ENCODE measurements at regions not wholly inside any gene's neighbourhood (a gene's known extent, or its start where the extent isn't known, plus 50 kb on each side); places are given as distances from the start of the nearest gene placed in this dataset.

- H3K4me3 ChIP-seq (ENCODE audit: low read length), result no peak overlapping the region
- TF ChIP-seq, protein P1, sequence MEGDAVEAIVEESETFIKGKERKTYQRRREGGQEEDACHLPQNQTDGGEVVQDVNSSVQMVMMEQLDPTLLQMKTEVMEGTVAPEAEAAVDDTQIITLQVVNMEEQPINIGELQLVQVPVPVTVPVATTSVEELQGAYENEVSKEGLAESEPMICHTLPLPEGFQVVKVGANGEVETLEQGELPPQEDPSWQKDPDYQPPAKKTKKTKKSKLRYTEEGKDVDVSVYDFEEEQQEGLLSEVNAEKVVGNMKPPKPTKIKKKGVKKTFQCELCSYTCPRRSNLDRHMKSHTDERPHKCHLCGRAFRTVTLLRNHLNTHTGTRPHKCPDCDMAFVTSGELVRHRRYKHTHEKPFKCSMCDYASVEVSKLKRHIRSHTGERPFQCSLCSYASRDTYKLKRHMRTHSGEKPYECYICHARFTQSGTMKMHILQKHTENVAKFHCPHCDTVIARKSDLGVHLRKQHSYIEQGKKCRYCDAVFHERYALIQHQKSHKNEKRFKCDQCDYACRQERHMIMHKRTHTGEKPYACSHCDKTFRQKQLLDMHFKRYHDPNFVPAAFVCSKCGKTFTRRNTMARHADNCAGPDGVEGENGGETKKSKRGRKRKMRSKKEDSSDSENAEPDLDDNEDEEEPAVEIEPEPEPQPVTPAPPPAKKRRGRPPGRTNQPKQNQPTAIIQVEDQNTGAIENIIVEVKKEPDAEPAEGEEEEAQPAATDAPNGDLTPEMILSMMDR (IDR thresholded peaks at IDR 0.05; ENCODE audit: insufficient read depth, low read depth, low read length, missing control alignments), result no peak
- DNase-seq (ENCODE audit: low read depth), result peak; percentile 20
Measured at GRCh38 chr3:166362698-166363097, 525.5 kb upstream of the BCHE start.

GRCh38 chr3:166360720-166361119 lies 523.5 kb upstream of the BCHE start:
- TF ChIP-seq, protein P1 (IDR thresholded peaks at IDR 0.05; ENCODE audit: insufficient read depth, low read depth, low read length, missing control alignments), result no peak
- DNase-seq (ENCODE audit: low read depth), result no peak
- H3K4me3 ChIP-seq (ENCODE audit: low read length), result no peak overlapping the region

DNA sequence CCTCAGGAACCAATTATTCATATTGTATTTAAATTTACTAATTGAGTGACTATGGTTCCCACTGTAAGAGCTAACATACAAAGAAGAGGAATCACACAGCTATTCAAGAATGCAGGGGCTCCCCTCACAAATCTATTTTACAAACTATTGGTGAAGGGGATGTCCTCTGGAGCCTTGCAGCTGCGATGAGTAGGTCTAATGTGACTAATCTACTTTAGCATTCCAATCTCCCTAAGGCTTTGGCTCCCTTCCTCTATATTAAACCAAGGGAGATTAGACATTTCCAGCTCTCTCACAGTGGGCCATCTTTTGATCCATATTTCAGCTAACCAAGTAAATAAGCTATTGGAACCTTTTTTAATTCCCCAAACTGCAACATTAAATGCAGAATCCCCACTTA lies 514.2 kb upstream of the BCHE start:
- peak; percentile 19 for DNase-seq (ENCODE audit: low read depth)
- no peak overlapping the region for H3K4me3 ChIP-seq (ENCODE audit: low read length)
- TF ChIP-seq, protein P1 (IDR thresholded peaks at IDR 0.05; ENCODE audit: insufficient read depth, low read depth, low read length, missing control alignments), result no peak

GRCh38 chr3:166340604-166341266 lies 503.5 kb upstream of the BCHE start:
- no peak for DNase-seq (ENCODE audit: low read depth)
- TF ChIP-seq, protein P1 (IDR thresholded peaks at IDR 0.05; ENCODE audit: insufficient read depth, low read depth, low read length, missing control alignments), result no peak
- no peak overlapping the region for H3K4me3 ChIP-seq (ENCODE audit: low read length)

GRCh38 chr3:166324401-166324800 lies 487.2 kb upstream of the BCHE start:
- no peak for DNase-seq (ENCODE audit: low read depth)
- TF ChIP-seq, protein P1 (IDR thresholded peaks at IDR 0.05; ENCODE audit: insufficient read depth, low read depth, low read length, missing control alignments), result no peak
- no peak overlapping the region for H3K4me3 ChIP-seq (ENCODE audit: low read length)

DNA sequence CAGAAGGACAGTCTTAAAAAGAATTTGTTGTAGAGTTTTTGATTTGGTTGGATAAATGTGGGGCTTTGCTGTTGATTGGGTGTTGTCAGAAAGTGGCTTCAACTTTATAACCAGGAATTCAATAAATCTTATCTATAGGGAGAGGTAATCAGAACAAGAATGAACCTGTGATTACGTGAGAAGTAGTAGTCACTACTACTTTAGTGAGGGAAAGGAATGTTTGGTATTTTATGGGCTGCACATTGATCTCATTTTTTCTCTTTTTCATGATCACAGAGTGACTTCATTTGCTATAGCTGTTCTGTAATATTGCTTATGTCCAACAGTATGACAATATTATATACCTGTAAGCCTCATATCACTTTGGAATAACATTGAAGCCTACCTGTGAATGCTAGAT lies 485.2 kb upstream of the BCHE start:
- H3K4me3 ChIP-seq (ENCODE audit: low read length), result no peak overlapping the region
- peak; percentile 10 for DNase-seq (ENCODE audit: low read depth)
- TF ChIP-seq, protein P1 (IDR thresholded peaks at IDR 0.05; ENCODE audit: insufficient read depth, low read depth, low read length, missing control alignments), result no peak

- DNase-seq (ENCODE audit: low read depth), result no peak
- no peak overlapping the region for H3K4me3 ChIP-seq (ENCODE audit: low read length)
- TF ChIP-seq, protein P1 (IDR thresholded peaks at IDR 0.05; ENCODE audit: insufficient read depth, low read depth, low read length, missing control alignments), result no peak
Measured at GRCh38 chr3:166307756-166308350, 470.6 kb upstream of the BCHE start.

Data from epithelial cell of esophagus (primary cell).